Suprapubic skin (tissue), 4 donors: ENCODE measurements at regions not wholly inside any gene's neighbourhood (a gene's known extent, or its start where the extent isn't known, plus 50 kb on each side); places are given as distances from the start of the nearest gene placed in this dataset.

Source experiments
- DNase-seq, 2 donors: peaks; one replicate each; pipeline ENCODE4 v3.0.0-alpha.2; 2019; ENCODE audit warnings: low spot score in 2 of 2
- H3K27ac ChIP-seq: fragments of 200-600 bp; sonication (generic); one replicate; pipeline ENCODE4 v1.5.1; 2019
- H3K27me3 ChIP-seq: fragments of 200-600 bp; sonication (generic); one replicate; pipeline ENCODE4 v1.5.1; 2019
- H3K36me3 ChIP-seq: fragments of 200-600 bp; sonication (generic); one replicate; pipeline ENCODE4 v1.5.1; 2019
- H3K4me1 ChIP-seq: fragments of 200-600 bp; sonication (generic); one replicate; pipeline ENCODE4 v1.5.1; 2019
- H3K4me3 ChIP-seq: fragments of 200-600 bp; sonication (generic); one replicate; pipeline ENCODE4 v1.5.1; 2019; ENCODE audit warnings: mild to moderate bottlenecking
- H3K9me3 ChIP-seq: fragments of 200-600 bp; sonication (generic); one replicate; pipeline ENCODE4 v1.5.1; 2019
- EP300 ChIP-seq: sonication (generic); formaldehyde crosslinking; IDR thresholded peaks from one replicate; pipeline ENCODE4 v1.6.1; 2017; ENCODE audit warnings: antibody characterized with exemption
- POLR2A ChIP-seq, 2 donors: fragments of 450-650 bp; IDR thresholded peaks; one replicate each; pipeline ENCODE4 v1.6.1; 2017; ENCODE audit warnings: antibody characterized with exemption in 2 of 2, mild to moderate bottlenecking in 2 of 2, moderate library complexity in 2 of 2
- POLR2AphosphoS5 ChIP-seq, 3 donors: sonication (generic); formaldehyde crosslinking; IDR thresholded peaks; one replicate each; pipeline ENCODE4 v1.6.1; 2017; ENCODE audit warnings: antibody characterized with exemption in 3 of 3
- WGBS: methylation state at CpG from one replicate; pipeline ENCODE4 v1.1.5; 2018; 5-methylcytosine and 5-hydroxymethylcytosine counted together
- TF ChIP-seq, protein P1 (sequence below), 2 donors: fragments of 200-600 bp in 1 of 2; fragments of 450-650 bp in 1 of 2; sonication (generic) in 1 of 2; IDR thresholded peaks; one replicate each; pipeline ENCODE4 v1.5.1; 2016 to 2019; ENCODE audit warnings: antibody characterized with exemption in 2 of 2, mild to moderate bottlenecking in 1 of 2, moderate library complexity in 1 of 2

DNA sequence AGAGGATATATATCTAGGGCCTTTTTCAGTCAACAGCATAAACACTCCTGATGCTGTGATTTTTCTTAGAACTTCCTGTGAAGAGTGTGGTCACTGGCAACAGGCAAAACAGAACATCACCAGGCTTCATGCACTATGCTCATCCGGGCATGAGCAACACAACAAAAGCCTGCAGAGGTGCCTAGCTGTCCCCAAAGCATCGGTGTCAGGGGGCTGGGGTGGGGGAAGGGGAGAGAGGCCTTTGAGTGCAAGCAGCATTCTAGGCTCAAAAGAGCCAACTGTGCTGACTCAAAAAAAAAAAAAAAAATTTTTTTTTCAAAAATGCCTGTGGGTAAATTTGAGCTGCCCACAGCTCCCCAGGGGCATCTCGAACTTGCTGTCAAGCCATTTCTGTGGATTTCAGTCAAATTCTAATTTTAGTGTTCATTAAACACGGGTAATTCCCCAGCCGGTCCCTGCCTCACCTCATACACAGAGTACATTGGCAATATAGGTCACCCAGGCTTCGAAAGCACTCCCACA, 194.6 kb upstream of the DYNLRB2 start:
- peaks cover 11% of the 10 kb centered on the region for H3K4me1 ChIP-seq
- no peak overlapping the region for H3K27ac ChIP-seq
- H3K4me3 ChIP-seq, result no peak overlapping the region
- TF ChIP-seq, protein P1, sequence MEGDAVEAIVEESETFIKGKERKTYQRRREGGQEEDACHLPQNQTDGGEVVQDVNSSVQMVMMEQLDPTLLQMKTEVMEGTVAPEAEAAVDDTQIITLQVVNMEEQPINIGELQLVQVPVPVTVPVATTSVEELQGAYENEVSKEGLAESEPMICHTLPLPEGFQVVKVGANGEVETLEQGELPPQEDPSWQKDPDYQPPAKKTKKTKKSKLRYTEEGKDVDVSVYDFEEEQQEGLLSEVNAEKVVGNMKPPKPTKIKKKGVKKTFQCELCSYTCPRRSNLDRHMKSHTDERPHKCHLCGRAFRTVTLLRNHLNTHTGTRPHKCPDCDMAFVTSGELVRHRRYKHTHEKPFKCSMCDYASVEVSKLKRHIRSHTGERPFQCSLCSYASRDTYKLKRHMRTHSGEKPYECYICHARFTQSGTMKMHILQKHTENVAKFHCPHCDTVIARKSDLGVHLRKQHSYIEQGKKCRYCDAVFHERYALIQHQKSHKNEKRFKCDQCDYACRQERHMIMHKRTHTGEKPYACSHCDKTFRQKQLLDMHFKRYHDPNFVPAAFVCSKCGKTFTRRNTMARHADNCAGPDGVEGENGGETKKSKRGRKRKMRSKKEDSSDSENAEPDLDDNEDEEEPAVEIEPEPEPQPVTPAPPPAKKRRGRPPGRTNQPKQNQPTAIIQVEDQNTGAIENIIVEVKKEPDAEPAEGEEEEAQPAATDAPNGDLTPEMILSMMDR (IDR thresholded peaks at IDR 0.05), result no peak
- TF ChIP-seq EP300 (no peak), POLR2A (IDR thresholded peaks at IDR 0.05) (no peak), POLR2AphosphoS5 (IDR thresholded peaks at IDR 0.05) (no peak)
- WGBS, result 51% methylated on average over 6 of the region's 6 CpGs
- no peak for DNase-seq
- no peaks in the 10 kb centered on the region for H3K9me3 ChIP-seq
- no peaks in the 10 kb centered on the region for H3K36me3 ChIP-seq
- H3K27me3 ChIP-seq, result no peaks in the 10 kb centered on the region

DNA sequence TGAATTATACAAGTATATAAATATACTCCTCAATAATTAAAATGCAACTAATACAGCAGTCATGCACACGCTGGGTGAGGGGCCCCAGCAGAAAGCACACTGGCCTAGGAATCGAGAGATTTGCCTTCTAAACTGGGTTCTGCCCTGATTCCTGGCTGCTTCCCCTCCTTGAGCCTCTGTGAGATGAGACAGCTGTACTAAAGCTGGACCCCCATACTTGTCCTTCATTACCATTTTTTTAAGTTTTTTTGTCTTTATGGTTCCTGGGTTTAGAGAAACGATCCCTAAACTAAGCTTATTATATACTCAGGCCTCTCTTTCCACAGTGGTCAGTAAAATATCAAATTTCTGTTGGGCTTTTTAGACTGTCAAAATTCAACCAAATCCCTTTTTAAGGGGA, 195.1 kb upstream of the DYNLRB2 start:
- no peak overlapping the region for H3K4me3 ChIP-seq
- no peaks in the 10 kb centered on the region for H3K9me3 ChIP-seq
- 84% methylated on average over 3 of the region's 3 CpGs for WGBS
- peaks cover 11% of the 10 kb centered on the region for H3K4me1 ChIP-seq
- no peak overlapping the region for H3K27ac ChIP-seq
- no peak for DNase-seq
- no peaks in the 10 kb centered on the region for H3K36me3 ChIP-seq
- H3K27me3 ChIP-seq, result no peaks in the 10 kb centered on the region
- TF ChIP-seq, protein P1 (IDR thresholded peaks at IDR 0.05), result no peak
- TF ChIP-seq EP300 (no peak), POLR2A (IDR thresholded peaks at IDR 0.05) (no peak), POLR2AphosphoS5 (IDR thresholded peaks at IDR 0.05) (no peak)

DNA sequence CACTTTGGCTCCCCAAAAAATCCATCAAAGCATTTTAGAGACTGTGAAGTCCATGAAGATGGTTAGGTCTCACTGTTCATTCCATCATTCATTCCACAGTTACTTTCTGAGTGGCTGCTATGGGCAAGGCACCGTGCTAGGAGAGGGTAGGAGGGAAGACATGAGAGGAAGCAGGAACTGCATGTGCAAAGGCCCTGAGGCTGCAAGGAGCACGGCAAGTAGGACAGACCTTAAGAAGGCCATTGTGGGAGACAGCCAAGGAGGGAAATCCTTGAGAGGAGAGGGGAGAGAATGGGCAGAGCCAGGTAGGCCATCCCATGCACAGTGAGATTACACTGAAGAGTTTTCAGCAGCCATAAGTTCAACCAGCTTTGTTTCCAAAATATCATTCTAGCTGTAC, 196.2 kb upstream of the DYNLRB2 start:
- no peaks in the 10 kb centered on the region for H3K36me3 ChIP-seq
- no peaks in the 10 kb centered on the region for H3K9me3 ChIP-seq
- no peak for TF ChIP-seq POLR2A (IDR thresholded peaks at IDR 0.05)
- DNase-seq, result no peak
- H3K27me3 ChIP-seq, result no peaks in the 10 kb centered on the region
- WGBS, result 85% methylated on average over 2 of the region's 2 CpGs
- H3K27ac ChIP-seq, result no peak overlapping the region
- H3K4me3 ChIP-seq, result no peak overlapping the region
- peaks cover 11% of the 10 kb centered on the region for H3K4me1 ChIP-seq

DNA sequence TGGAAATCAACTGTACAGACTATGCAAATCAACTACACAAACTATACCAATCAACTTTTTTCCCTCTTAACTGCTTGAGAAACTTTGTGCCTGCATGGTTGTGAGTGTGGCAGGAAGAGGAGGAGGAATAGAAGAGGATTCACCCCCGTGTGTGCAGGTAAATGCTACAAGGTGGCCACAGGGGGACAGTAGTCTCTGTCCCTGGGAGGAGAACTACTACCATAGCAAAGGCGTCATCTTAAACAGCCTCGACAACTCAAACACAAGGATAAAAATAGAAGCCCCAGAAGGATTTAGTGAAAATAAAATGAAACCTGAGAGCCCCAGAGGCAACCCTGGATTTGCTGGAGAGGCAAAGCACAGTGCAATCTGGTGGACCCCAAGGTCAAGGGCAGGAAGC, 199.5 kb upstream of the DYNLRB2 start:
- Histone ChIP-seq H3K27me3 (no peaks in the 10 kb centered on the region), H3K4me1 (no peaks in the 10 kb centered on the region), H3K27ac (no peak overlapping the region), H3K36me3 (no peaks in the 10 kb centered on the region), H3K4me3 (no peak overlapping the region), H3K9me3 (no peaks in the 10 kb centered on the region)
- 68% methylated on average over 3 of the region's 3 CpGs for WGBS
- DNase-seq, result no peak
- TF ChIP-seq EP300, result no peak
- TF ChIP-seq POLR2A (IDR thresholded peaks at IDR 0.05), result no peak
- no peak for TF ChIP-seq POLR2AphosphoS5 (IDR thresholded peaks at IDR 0.05)

DNA sequence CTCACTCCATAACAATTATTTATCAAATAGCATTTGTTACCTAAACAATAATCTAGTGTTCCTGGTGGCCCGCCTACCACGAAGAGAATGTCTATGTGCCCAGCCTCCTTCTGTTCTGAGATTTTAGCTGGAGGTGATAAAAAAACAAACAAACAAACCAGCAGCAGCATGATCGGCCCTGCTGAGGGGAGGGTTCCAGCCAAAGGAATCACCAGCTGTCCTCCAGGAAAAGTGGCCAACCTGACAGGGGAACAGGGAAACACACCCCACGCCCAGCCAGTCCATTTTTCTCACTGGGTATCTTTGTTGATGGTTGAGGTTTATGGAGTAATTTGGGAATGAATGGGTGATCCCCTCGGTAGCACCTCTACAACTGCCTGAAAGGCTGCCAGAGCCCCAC, 203.0 kb upstream of the DYNLRB2 start:
- H3K4me3 ChIP-seq, result no peak overlapping the region
- no peak overlapping the region for H3K27ac ChIP-seq
- DNase-seq, result no peak
- H3K9me3 ChIP-seq, result no peaks in the 10 kb centered on the region
- no peaks in the 10 kb centered on the region for H3K27me3 ChIP-seq
- no peaks in the 10 kb centered on the region for H3K36me3 ChIP-seq
- WGBS, result 67% methylated on average over 5 of the region's 5 CpGs
- no peaks in the 10 kb centered on the region for H3K4me1 ChIP-seq
- TF ChIP-seq POLR2AphosphoS5 (IDR thresholded peaks at IDR 0.05) (no peak), POLR2A (IDR thresholded peaks at IDR 0.05) (no peak), EP300 (no peak)
- TF ChIP-seq, protein P1 (IDR thresholded peaks at IDR 0.05), result no peak

DNA sequence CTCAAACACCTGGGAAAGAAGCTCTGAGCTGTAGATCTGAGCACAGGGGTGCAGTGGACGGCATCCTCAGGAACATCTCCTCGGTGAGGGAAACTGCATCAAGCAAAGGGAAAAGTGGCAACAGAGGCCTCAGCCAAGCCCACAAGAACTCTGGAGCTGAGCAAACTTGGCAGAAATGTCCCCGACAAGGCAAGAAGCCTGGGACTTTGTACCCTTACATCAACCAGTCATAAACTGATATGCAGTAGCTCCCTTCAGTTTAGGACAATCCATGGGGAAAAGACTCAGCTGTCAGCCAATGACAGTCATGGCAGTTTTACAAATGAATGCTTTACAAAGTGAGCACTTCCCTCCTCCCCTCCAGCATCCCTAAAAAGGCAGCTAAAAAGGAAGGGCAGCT, 210.0 kb upstream of the DYNLRB2 start:
- Histone ChIP-seq H3K27ac (no peak overlapping the region), H3K4me1 (no peaks in the 10 kb centered on the region), H3K36me3 (no peaks in the 10 kb centered on the region), H3K9me3 (no peaks in the 10 kb centered on the region), H3K27me3 (no peaks in the 10 kb centered on the region), H3K4me3 (no peak overlapping the region)
- TF ChIP-seq POLR2AphosphoS5 (IDR thresholded peaks at IDR 0.05) (no peak), POLR2A (IDR thresholded peaks at IDR 0.05) (no peak), EP300 (no peak)
- TF ChIP-seq, protein P1 (IDR thresholded peaks at IDR 0.05), result no peak
- WGBS, result 86% methylated on average over 3 of the region's 3 CpGs
- no peak for DNase-seq
